CD4-positive, alpha-beta T cell (primary cell): ENCODE measurements at regions not wholly inside any gene's neighbourhood (a gene's known extent, or its start where the extent isn't known, plus 50 kb on each side); places are given as distances from the start of the nearest gene placed in this dataset.

Experiments used
- ATAC-seq: fragments of 200-7000 bp; cut with Tn5 transposase; one replicate; pipeline ENCODE4 v1.10.0; 2022; ENCODE audit warnings: mild to moderate bottlenecking; ENCODE audit not compliant: poor library complexity
- CTCF ChIA-PET: fragments of 350-600 bp; sonication (Branson Sonifier 250); formaldehyde crosslinking; loops from one replicate; lab custom pipeline; 2021; ENCODE audit warnings: antibody characterized with exemption, inconsistent platforms; lab: Charles Lee
- POLR2A ChIA-PET: fragments of 350-600 bp; sonication (Branson Sonifier 250); formaldehyde crosslinking; loops from one replicate; lab custom pipeline; 2021; ENCODE audit warnings: antibody characterized with exemption, inconsistent platforms; lab: Charles Lee
- DNase-seq, 14 experiments: peaks; one replicate each; pipeline ENCODE4 v3.0.0-alpha.2; 2013 to 2020; ENCODE audit warnings: mixed read lengths in 2 of 14
- H3K27ac ChIP-seq, 2 donors: one replicate each; pipeline versions ENCODE4 v1.5.1 to v1.7.0; 2013; ENCODE audit warnings: low read length in 2 of 2, low read depth in 1 of 2, mild to moderate bottlenecking in 1 of 2
- H3K27me3 ChIP-seq, 2 experiments: 1 replicate in 1 of 2; 2 replicates in 1 of 2; pipeline versions ENCODE4 v1.6.1 to v1.7.0; 2013; ENCODE audit warnings: low read length in 2 of 2, control low read depth in 1 of 2, mild to moderate bottlenecking in 1 of 2, moderate library complexity in 1 of 2; ENCODE audit not compliant: insufficient read depth in 2 of 2, control insufficient read depth in 1 of 2
- H3K36me3 ChIP-seq: one replicate; pipeline ENCODE4 v1.6.1; 2013; ENCODE audit warnings: low read length, control low read depth; ENCODE audit not compliant: insufficient read depth
- H3K4me1 ChIP-seq: one replicate; pipeline ENCODE4 v1.6.1; 2013; ENCODE audit warnings: low read length, control low read depth; ENCODE audit not compliant: insufficient read depth
- H3K4me3 ChIP-seq: one replicate; pipeline ENCODE4 v1.5.1; 2013; ENCODE audit warnings: mild to moderate bottlenecking, low read length, moderate library complexity
- H3K9me3 ChIP-seq, 2 experiments: 1 replicate in 1 of 2; 2 replicates in 1 of 2; pipeline versions ENCODE4 v1.6.1 to v1.7.0; 2013; ENCODE audit warnings: low read length in 2 of 2, mild to moderate bottlenecking in 2 of 2, control low read depth in 1 of 2, moderate library complexity in 1 of 2; ENCODE audit not compliant: control insufficient read depth in 1 of 2, insufficient read depth in 1 of 2
- H3K27ac Mint-ChIP-seq: one replicate; pipeline ENCODE4 v1.8.0; 2020; ENCODE audit warnings: mixed read lengths
- H3K27me3 Mint-ChIP-seq: one replicate; pipeline ENCODE4 v1.8.0; 2021; ENCODE audit warnings: mixed read lengths
- H3K36me3 Mint-ChIP-seq: one replicate; pipeline ENCODE4 v1.8.0; 2021; ENCODE audit warnings: low read depth, mixed read lengths
- H3K4me1 Mint-ChIP-seq: one replicate; pipeline ENCODE4 v1.8.0; 2021; ENCODE audit warnings: low read depth, mixed read lengths
- H3K4me3 Mint-ChIP-seq: one replicate; pipeline ENCODE4 v1.8.0; 2020; ENCODE audit warnings: mild to moderate bottlenecking, mixed read lengths
- H3K9me3 Mint-ChIP-seq: one replicate; pipeline ENCODE4 v1.8.0; 2020; ENCODE audit warnings: mixed read lengths
- CTCF ChIP-seq: fragments of 200-600 bp; IDR thresholded peaks from one replicate; pipeline ENCODE4 v1.8.0; 2022; ENCODE audit warnings: antibody characterized with exemption, mild to moderate bottlenecking
- intact Hi-C, 2 experiments: fragments of 100-400 bp; cut with DNase I in 1 of 2; cut with micrococcal nuclease in 1 of 2; formaldehyde crosslinking; loops; one replicate each; pipeline versions ENCODE4 v1.15.1 to v1.9.0; 2023 to 2025; cut with DNase I, micrococcal nuclease

- Histone ChIP-seq H3K27ac (no peak overlapping the region), H3K4me3 (no peak overlapping the region), H3K27me3 (no peaks in the 10 kb centered on the region), H3K9me3 (no peaks in the 10 kb centered on the region), H3K36me3 (no peaks in the 10 kb centered on the region), H3K4me1 (no peaks in the 10 kb centered on the region)
- Mint-ChIP-seq H3K27me3 (peaks cover 10% of the 10 kb centered on the region), H3K4me1 (no peaks in the 10 kb centered on the region), H3K27ac (no peak overlapping the region), H3K9me3 (no peaks in the 10 kb centered on the region), H3K36me3 (no peaks in the 10 kb centered on the region), H3K4me3 (no peak overlapping the region)
- intact Hi-C loops, result no loop called here
- ATAC-seq, result no peak
- CTCF ChIA-PET, result no interaction called here
- no peak for DNase-seq
- POLR2A ChIA-PET, result no interaction called here
- TF ChIP-seq CTCF, result no peak
These were observed 115.4 kb upstream of the PRKCQ start for GRCh38 chr10:6695519-6695918.

- no peak for TF ChIP-seq CTCF
- CTCF ChIA-PET, result no interaction called here
These were observed 114.5 kb upstream of the PRKCQ start for GRCh38 chr10:6694447-6695140.

GRCh38 chr10:6692856-6693255 is 112.8 kb upstream of the PRKCQ start:
- no peak overlapping the region for H3K4me3 ChIP-seq
- CTCF ChIA-PET, result no interaction called here
- TF ChIP-seq CTCF, result no peak

More at GRCh38 chr10:6694447-6695140, 114.5 kb upstream of the PRKCQ start:
- Histone ChIP-seq H3K36me3 (no peaks in the 10 kb centered on the region), H3K27me3 (no peaks in the 10 kb centered on the region), H3K9me3 (no peaks in the 10 kb centered on the region), H3K4me3 (no peak overlapping the region), H3K27ac (no peak overlapping the region), H3K4me1 (no peaks in the 10 kb centered on the region)
- peaks cover 10% of the 10 kb centered on the region for H3K27me3 Mint-ChIP-seq
- H3K27ac Mint-ChIP-seq, result no peak overlapping the region
- intact Hi-C loops, result no loop called here
- H3K4me3 Mint-ChIP-seq, result no peak overlapping the region
- ATAC-seq (no peak), DNase-seq (no peak)
- POLR2A ChIA-PET, result no interaction called here
- H3K4me1 Mint-ChIP-seq, result no peaks in the 10 kb centered on the region
- H3K36me3 Mint-ChIP-seq, result no peaks in the 10 kb centered on the region
- no peaks in the 10 kb centered on the region for H3K9me3 Mint-ChIP-seq

More at GRCh38 chr10:6692856-6693255, 112.8 kb upstream of the PRKCQ start:
- intact Hi-C loops, result no loop called here
- Histone ChIP-seq H3K27me3 (no peaks in the 10 kb centered on the region), H3K27ac (no peak overlapping the region), H3K9me3 (no peaks in the 10 kb centered on the region), H3K4me1 (no peaks in the 10 kb centered on the region), H3K36me3 (no peaks in the 10 kb centered on the region)
- ATAC-seq (no peak), DNase-seq (no peak)
- peaks cover 12% of the 10 kb centered on the region for H3K27me3 Mint-ChIP-seq
- no peaks in the 10 kb centered on the region for H3K9me3 Mint-ChIP-seq
- no peaks in the 10 kb centered on the region for H3K4me1 Mint-ChIP-seq
- H3K4me3 Mint-ChIP-seq, result no peak overlapping the region
- POLR2A ChIA-PET, result no interaction called here
- H3K27ac Mint-ChIP-seq, result no peak overlapping the region
- H3K36me3 Mint-ChIP-seq, result no peaks in the 10 kb centered on the region
